ENCODE measurements at regions not wholly inside any gene's neighbourhood (a gene's known extent, or its start where the extent isn't known, plus 50 kb on each side); places are given as distances from the start of the nearest gene placed in this dataset.
A peak's percentile ranks its signal among the peaks of the same experiment; 100 is the strongest.

DNA sequence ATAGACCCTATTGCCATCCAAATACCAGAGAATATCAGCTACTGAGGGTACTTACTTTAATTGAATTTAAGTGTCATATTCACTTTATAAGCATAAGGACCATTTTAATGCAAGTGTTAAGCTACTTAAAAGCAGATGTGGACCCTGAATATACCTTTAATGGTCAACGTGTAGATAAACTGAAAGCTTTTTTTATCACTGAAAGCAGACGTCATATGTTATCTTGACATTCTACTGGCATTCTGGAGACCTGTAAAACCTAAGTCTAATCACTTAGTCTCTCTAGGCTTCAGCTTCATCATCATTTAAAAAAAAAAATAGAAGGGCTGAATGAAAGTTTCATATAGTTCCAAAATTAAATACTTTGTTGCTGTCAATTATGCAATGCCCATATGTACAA is 116.5 kb downstream of the ELAPOR2 start:
- no peak for DNase-seq

GRCh38 chr7:86942081-86942480 is 117.4 kb downstream of the ELAPOR2 start:
- DNase-seq, result no peak

GRCh38 chr7:86939197-86939814 is 120.1 kb downstream of the ELAPOR2 start:
- no peak for DNase-seq

DNA sequence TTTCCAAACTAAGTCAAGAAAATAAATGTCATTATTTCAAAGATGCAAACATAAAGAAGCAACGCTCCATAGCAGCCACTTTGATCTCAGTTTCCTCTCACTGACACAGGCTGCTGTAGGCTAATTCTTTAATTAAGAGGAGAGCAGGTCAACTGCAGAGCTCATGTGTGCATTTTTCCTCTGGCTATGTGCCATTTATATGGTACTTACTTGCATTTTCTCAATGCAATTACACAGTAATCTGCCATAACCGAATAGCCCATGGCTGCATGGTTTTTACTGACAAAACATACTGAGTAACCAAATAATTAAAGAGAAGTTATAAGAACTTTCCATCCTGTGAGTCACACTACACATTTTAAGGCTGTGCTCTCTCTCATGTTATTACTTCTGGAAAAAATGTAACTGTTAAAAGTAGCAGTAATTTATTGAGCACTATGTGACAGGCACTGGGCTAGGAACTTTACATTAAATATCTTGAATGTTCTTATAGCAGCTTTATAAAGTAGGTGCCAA is 122.0 kb downstream of the ELAPOR2 start:
- no peak for DNase-seq

- no peak for DNase-seq
These were observed 126.1 kb downstream of the ELAPOR2 start for GRCh38 chr7:86933295-86933845.

GRCh38 chr7:86932038-86932512 is 127.4 kb downstream of the ELAPOR2 start:
- peak; percentile 20 for DNase-seq

- DNase-seq, result no peak
These were observed 128.0 kb downstream of the ELAPOR2 start for GRCh38 chr7:86931439-86931838.

- DNase-seq, result no peak
These were observed 128.7 kb downstream of the ELAPOR2 start for GRCh38 chr7:86930554-86931307.

- no peak for DNase-seq
These were observed 130.0 kb downstream of the ELAPOR2 start for GRCh38 chr7:86929293-86930109.

DNA sequence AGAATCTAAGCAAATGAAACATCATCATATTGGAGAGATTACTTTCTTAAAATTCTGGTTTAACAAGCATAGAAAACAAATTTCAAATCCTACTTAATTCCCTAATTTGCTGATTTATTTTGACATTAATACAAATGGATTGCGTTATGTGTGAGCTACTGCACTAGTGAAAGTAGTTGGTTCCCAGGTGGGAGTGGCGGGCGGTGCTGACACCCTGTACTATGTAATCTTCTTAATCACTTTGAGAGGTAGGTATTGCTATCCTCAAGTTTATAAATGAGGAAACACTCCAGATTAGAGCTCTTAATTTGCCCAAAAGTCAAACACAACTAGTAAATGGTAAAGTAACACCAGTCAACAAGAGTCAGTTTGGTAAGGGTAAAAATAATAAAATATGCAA is 131.1 kb downstream of the ELAPOR2 start:
- DNase-seq, result no peak

GRCh38 chr7:86926732-86927131 is 132.7 kb downstream of the ELAPOR2 start:
- DNase-seq, result no peak

DNA sequence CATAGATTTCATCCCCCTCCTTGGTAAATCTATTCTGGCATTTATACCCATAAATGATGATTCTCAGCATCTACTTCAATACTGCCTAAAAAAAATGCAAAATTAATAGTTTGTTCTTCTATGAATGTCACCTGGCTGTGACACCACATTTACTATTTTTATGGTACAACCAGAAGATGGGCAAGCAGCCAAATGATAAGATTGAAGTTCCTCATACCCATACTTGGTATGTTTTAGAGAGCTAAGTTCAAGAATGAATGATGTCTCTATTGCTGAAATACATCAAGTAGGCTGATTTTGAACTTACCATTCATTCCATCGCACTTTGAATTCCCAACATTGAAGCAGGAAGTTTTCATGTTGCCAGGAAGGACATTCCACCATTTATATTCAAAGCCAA is 134.2 kb downstream of the ELAPOR2 start:
- DNase-seq, result no peak

DNA sequence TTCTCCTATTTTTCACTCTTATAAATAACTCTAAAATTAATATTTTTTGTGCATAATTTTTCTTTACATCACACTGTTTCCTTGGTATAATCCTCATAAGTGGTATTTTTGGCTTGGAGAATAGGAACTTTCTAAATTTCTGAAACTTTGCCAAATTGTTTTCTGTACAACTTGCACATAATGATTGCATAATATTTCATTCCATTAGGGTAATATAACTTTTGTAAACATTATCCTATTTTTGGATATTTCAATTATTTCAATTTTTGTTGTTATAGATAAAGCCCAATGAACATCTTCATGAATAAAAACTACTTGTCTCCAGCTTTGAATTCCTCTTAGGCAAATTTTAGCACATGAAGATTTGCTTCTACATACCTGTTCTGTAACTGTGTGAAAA is 135.9 kb downstream of the ELAPOR2 start:
- no peak for DNase-seq

- no peak for DNase-seq
These were observed 139.3 kb downstream of the ELAPOR2 start for GRCh38 chr7:86920154-86920553.

DNA sequence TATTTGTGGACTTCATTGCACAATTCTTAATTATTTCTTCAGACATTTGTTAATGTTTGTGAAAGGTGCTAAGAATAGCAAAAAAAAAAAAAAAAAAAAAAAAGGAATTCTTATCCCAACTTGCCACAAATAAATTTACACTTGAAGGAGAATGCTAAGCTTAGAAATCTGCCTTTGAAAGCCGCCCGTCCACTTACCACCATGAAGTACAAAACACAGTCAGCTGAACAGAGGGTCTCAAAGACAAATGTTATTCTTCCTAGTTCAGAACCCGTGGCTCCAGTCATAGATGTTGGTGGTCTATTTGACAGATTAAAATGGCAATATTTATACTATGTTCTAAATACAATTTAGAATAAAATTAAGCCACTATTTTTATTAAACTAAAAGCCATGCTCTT is 141.2 kb downstream of the ELAPOR2 start:
- no peak for DNase-seq

- DNase-seq, result no peak
These were observed 143.1 kb downstream of the ELAPOR2 start for GRCh38 chr7:86916277-86916825.

- DNase-seq, result no peak
These were observed 144.9 kb downstream of the ELAPOR2 start for GRCh38 chr7:86914551-86914950.

Data from right hindlimb (tissue), 1 donor.